Cardiac fibroblast (primary cell): ENCODE measurements at regions not wholly inside any gene's neighbourhood (a gene's known extent, or its start where the extent isn't known, plus 50 kb on each side); places are given as distances from the start of the nearest gene placed in this dataset.

ENCODE experiments used
- DNase-seq, 2 donors: peaks; one replicate each; pipeline versions ENCODE4 v3.0.0 to v3.0.0-alpha.2; 2010; ENCODE audit warnings: low read depth in 2 of 2
- H3K4me3 ChIP-seq, 2 donors: replicated peaks in 1 of 2; 1 replicate in 1 of 2; 2 replicates in 1 of 2; pipeline ENCODE4 v1.5.1; 2011; ENCODE audit warnings: low read depth in 2 of 2, low read length in 2 of 2, mild to moderate bottlenecking in 2 of 2, moderate library complexity in 1 of 2
- CTCF ChIP-seq: IDR thresholded peaks from one replicate; pipeline ENCODE4 v1.5.1; 2011; ENCODE audit warnings: low read depth, mild to moderate bottlenecking, low read length, inconsistent platforms

- no peak for TF ChIP-seq CTCF
- H3K4me3 ChIP-seq: no peak overlapping the region
- DNase-seq: no peak
Measured at GRCh38 chr1:187491082-187491720, 662.5 kb downstream of the PLA2G4A start.

- H3K4me3 ChIP-seq: no peak overlapping the region
- no peak for TF ChIP-seq CTCF
- DNase-seq: no peak
Measured at GRCh38 chr1:187498028-187498427, 669.3 kb downstream of the PLA2G4A start.

- peak in 1 of 2 donors; percentile 5 for DNase-seq
- H3K4me3 ChIP-seq: no peak overlapping the region
- no peak for TF ChIP-seq CTCF
Measured at GRCh38 chr1:187504779-187505178, 676.0 kb downstream of the PLA2G4A start.

- no peak for TF ChIP-seq CTCF
- H3K4me3 ChIP-seq: no peak overlapping the region
- DNase-seq: peak in 1 of 2 donors; percentile 4
Measured at GRCh38 chr1:187509091-187509490, 680.3 kb downstream of the PLA2G4A start.

- DNase-seq: peak in 1 of 2 donors; percentile 1
- TF ChIP-seq CTCF: no peak
- H3K4me3 ChIP-seq: no peak overlapping the region
Measured at GRCh38 chr1:187513190-187513589, 684.4 kb downstream of the PLA2G4A start.

GRCh38 chr1:187514110-187514509, 685.4 kb downstream of the PLA2G4A start:
- no peak for TF ChIP-seq CTCF
- no peak overlapping the region for H3K4me3 ChIP-seq
- no peak for DNase-seq

- no peak overlapping the region for H3K4me3 ChIP-seq
Measured at GRCh38 chr1:187516874-187517273, 688.1 kb downstream of the PLA2G4A start.

More at GRCh38 chr1:187516874-187517273, 688.1 kb downstream of the PLA2G4A start:
- no peak for DNase-seq
- no peak for TF ChIP-seq CTCF
